ENCODE measurements at regions not wholly inside any gene's neighbourhood (a gene's known extent, or its start where the extent isn't known, plus 50 kb on each side); places are given as distances from the start of the nearest gene placed in this dataset.
A peak's percentile ranks its signal among the peaks of the same experiment; 100 is the strongest.
"Not testable (repeated sequence)": the region's sequence is repeated elsewhere in the genome, so short reads cannot be mapped to it uniquely, and the experiment has no call there.

DNA sequence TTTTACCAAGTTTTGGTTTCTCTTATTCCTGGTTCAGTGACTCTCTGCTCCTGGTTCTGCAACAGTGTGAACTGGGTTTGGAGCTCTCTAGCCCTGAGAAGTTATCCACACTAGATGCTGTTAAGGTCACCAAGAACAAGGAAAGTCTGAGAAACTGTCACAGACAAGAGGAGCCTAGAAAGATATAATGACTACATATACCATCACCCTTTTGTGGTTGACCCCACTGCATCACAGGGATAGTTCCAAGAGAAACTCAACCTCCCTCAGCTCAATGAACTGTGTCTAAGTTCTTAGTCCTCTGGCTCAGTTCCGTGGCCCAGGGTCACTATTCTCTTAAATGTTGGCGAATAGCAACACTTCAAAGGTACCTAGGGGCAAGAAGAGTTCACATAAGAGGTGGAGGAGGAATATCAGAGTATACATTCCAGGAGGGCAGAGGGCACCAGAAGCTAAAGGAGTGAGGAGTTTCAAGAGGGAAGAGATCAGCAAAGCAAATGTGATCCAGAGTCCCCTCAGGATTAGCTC is 171.5 kb downstream of the BUB3 start:
- Mint-ChIP-seq H3K27me3 (peaks cover 12% of the 10 kb centered on the region), H3K27ac (peak overlapping the region in 1 of 2 donors; percentile 6), H3K4me3 (no peak overlapping the region), H3K4me1 (peaks cover 13% of the 10 kb centered on the region), H3K9me3 (peaks cover 11 to 15% of the 10 kb centered on the region in 2 donors)
- no peak for ATAC-seq
- DNase-seq: no peak

DNA sequence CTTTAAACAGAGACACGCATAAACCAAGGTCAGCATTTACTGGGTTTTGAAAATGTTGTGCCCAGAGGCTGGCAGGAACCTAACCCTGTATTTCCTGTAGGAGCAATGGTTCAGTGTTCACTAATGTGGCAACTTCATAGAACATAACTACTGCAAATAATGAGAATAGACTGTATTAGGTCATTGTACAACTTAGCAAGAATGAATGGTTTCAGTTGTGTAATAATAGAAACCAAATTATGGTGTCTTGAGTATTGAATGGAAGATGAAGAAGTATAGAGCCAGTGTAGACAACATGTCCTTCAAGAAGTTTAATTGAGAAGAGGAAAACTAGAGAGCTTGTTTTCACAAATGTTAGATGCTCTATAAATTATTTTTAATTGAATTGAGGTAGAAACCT is 172.5 kb downstream of the BUB3 start:
- no peak overlapping the region for H3K4me3 Mint-ChIP-seq
- ATAC-seq (no peak), DNase-seq (no peak)
- H3K9me3 Mint-ChIP-seq: peaks cover 11 to 15% of the 10 kb centered on the region in 2 donors
- no peak overlapping the region for H3K27ac Mint-ChIP-seq
- H3K27me3 Mint-ChIP-seq: peaks cover 12% of the 10 kb centered on the region
- H3K4me1 Mint-ChIP-seq: peaks cover 13% of the 10 kb centered on the region

DNA sequence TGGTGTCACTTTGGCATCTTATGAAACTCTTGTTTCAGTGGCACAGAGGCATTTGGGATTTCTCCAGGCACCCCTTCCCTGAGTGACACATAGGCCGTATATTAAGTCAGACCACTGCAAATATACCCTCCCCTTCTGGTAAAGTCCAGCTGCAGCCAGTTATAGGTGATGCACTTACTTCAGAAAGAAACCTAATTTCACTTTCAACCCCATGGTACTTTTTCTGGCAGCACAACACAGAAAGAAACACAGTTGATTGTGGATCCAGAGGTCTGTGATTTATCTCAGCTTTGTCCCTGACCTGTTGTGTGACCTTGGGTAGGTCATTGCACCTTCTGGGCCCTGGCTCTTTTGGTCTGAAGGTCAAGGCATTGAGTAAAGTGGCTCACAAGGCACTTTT is 173.2 kb downstream of the BUB3 start:
- no peak for DNase-seq
- peak; percentile 34 for ATAC-seq
- H3K27me3 Mint-ChIP-seq: peaks cover 12% of the 10 kb centered on the region
- H3K4me1 Mint-ChIP-seq: peaks cover 13% of the 10 kb centered on the region
- H3K4me3 Mint-ChIP-seq: no peak overlapping the region
- H3K9me3 Mint-ChIP-seq: peaks cover 11 to 15% of the 10 kb centered on the region in 2 donors
- no peak overlapping the region for H3K27ac Mint-ChIP-seq

DNA sequence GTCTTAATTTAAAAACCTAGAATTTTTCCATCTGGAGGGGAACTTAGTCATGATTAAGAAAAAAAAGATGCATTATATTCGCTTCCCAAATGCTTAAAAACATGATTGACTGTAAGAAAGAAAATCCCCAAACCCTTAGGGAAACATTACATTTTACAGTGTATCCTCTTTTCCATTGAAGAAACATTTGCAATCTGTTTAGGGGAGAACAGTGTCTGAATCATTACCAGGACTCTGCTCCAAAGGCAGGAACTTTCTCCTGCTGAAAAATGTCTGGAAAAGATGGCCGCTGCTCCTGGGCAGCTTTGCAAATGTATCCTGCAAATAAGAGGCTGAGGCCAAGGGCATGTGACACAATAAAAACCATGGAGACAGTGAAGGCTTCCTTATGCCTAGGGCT is 173.7 kb downstream of the BUB3 start:
- Mint-ChIP-seq H3K4me3 (no peak overlapping the region), H3K27me3 (peaks cover 12% of the 10 kb centered on the region), H3K9me3 (peaks cover 11 to 15% of the 10 kb centered on the region in 2 donors), H3K4me1 (peaks cover 12% of the 10 kb centered on the region), H3K27ac (no peak overlapping the region)
- ATAC-seq (no peak), DNase-seq (no peak)

DNA sequence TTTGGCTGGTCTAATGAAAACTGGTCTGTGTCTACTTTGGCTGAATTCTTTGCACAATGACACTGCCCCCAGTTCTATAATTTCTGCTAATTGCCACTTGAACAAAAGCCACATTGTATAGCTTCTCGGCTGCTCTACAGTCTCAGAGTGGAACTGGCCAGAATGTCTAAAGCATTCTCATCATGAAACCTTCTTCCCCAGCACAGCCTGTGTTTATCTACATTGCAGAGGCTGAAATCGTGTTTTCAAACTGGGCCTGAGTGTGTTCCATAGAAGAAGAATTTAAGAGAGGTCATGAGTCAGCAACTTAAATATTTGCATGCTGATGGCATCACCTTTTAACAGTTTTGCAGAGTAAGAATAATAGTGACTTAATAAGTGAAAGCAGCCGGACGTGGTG is 177.2 kb downstream of the BUB3 start:
- DNase-seq (no peak), ATAC-seq (no peak)
- peaks cover 4 to 26% of the 10 kb centered on the region in 2 donors for H3K9me3 Mint-ChIP-seq
- H3K27me3 Mint-ChIP-seq: peaks cover 20% of the 10 kb centered on the region
- no peak overlapping the region for H3K4me3 Mint-ChIP-seq
- no peak overlapping the region for H3K27ac Mint-ChIP-seq
- H3K4me1 Mint-ChIP-seq: no peaks in the 10 kb centered on the region

DNA sequence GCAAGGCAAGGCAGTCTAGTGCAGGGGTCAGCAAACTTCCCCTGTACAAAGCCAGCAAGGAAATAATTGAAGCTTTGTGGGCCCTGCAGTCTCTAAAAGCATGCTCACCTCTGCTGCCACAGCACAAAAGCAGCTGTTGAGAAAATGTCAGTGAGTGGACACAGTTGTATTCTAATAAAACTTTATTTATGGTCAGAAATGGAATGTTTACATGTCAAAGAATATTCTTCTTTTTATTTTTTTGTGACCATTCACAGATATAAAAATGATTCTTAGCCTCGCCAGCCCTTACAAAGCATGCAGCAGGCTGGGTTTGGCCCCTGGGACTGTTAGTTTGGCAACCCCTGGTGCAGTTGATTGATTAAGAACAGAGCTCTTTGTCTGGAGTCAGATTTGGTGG is 192.4 kb downstream of the BUB3 start:
- H3K9me3 Mint-ChIP-seq: no peaks in the 10 kb centered on the region
- no peaks in the 10 kb centered on the region for H3K4me1 Mint-ChIP-seq
- no peak overlapping the region for H3K27ac Mint-ChIP-seq
- peaks cover 19% of the 10 kb centered on the region for H3K27me3 Mint-ChIP-seq
- no peak overlapping the region for H3K4me3 Mint-ChIP-seq
- DNase-seq (no peak), ATAC-seq (no peak)

DNA sequence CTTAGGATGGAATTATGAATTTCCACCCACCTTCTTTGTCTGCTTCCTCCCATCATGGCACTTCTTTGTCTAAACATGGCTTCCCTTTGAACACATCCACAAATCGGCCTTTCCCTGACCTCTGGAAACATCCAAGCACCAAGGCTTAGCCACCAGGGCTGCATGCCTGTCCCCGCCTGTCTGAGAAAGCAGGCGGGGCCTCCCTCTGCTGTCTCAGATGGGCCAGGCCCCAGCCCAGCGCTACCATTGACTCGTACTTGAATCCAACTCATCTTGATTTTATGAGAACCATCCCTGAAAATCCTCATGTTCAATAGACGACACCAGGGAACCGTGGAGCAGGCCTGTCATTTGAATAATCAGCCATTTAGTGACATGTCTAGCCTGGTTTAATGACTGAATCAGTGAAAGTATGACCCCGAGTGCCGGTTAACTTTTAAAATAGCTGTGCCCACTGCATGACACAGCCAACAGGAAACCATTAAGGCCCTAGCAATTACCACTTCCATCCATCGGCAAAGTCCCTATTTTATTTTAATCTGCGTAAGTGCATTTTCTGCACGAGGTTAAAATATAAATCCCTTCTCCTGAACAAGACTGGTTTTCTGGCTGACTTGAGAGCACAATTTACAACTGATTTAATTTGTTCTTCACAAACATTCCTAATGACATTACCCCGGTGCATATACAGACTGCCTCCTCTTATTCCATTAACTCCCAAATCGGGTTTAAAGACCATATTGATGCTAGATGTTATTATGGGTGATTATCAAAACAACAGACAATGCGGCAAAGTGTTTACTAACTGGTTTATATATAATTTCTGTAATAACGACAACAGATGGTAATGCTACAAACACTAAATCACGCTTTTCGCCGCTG is 194.7 kb downstream of the BUB3 start:
- Mint-ChIP-seq H3K9me3 (no peaks in the 10 kb centered on the region), H3K27ac (no peak overlapping the region), H3K4me3 (no peak overlapping the region), H3K4me1 (no peaks in the 10 kb centered on the region), H3K27me3 (peaks cover 8% of the 10 kb centered on the region)
- DNase-seq (no peak), ATAC-seq (no peak)

DNA sequence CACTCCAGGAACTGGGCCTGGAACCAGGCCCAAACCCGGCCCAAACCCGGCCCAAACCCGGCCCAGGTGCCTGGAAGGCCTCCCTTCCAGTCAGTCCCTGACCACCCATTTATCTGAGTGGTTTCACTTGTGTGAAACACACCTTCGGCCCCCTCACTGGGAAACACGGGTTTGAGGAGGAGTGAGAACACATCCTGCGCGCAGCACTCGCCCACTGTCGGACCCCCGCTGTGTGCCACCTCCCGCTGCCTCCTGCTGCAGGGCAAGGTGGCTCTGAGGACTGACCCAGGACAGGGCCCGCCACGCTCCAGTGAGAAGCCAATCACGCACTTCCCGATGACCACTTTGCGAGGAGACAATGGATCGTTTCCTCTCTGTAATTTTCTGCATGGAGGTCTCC is 197.5 kb downstream of the BUB3 start:
- H3K27me3 Mint-ChIP-seq: peaks cover 27% of the 10 kb centered on the region
- H3K4me1 Mint-ChIP-seq: no peaks in the 10 kb centered on the region
- no peak overlapping the region for H3K4me3 Mint-ChIP-seq
- DNase-seq (no peak), ATAC-seq (no peak)
- H3K27ac Mint-ChIP-seq: no peak overlapping the region
- no peaks in the 10 kb centered on the region for H3K9me3 Mint-ChIP-seq

DNA sequence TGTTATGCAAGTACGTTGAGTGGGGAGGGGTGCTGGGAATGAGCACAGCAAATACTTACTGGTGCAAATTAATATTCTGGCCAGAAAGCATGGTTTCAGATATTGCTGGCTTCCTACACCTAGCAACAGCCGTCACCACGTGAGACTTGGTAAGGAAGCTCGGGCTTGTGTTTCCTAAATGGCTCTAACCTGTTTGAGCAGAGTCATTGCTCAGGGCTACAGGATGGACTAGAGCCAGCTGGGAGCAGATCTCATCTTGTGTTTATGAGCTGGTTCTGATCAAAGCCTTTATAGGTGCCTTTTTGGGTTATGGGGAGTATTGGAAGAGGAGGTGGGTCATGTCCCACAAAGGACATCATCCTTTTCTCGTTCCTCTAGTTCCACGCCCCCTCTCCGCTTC is 200.3 kb downstream of the BUB3 start:
- no peak overlapping the region for H3K4me3 Mint-ChIP-seq
- H3K4me1 Mint-ChIP-seq: no peaks in the 10 kb centered on the region

DNA sequence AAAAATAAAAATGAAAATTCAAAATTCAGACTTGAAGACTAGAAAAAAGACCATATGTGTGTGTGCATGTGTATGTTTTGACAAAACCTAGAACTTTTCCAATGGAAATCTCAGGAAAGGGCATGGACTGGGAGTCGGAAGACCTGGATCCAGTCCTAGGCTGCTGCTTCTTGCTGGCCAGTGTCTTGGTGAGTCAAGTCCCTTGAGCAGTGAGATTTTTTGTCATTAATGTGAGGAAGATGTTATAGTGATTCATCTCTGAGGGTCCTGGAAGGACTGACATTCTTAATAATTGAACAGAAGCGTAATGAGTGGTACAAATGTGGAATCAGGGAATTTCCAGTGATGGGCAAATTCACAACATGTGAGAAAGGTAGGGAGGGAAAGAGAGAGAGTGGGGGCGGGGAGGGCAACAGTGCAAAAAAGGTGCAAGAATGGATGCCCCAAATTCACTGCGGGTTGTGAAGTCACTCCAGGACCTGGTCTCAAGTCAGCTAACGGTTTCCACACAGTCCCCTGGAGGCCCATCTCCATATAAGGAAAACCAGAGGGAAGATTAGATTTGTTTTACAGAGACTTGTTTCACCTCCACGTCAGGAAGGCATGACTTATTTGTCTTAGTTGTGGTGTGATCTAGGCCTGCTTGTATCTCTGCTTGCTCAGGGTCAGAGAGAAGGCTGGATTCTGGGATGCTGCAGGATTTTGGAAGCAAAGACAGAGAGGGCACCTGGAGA is 201.7 kb downstream of the BUB3 start:
- DNase-seq (no peak), ATAC-seq (no peak)
- Mint-ChIP-seq H3K4me3 (no peak overlapping the region), H3K27me3 (peaks cover 19% of the 10 kb centered on the region), H3K4me1 (no peaks in the 10 kb centered on the region), H3K9me3 (no peaks in the 10 kb centered on the region), H3K27ac (no peak overlapping the region)

More for the DNA sequence above, 200.3 kb downstream of the BUB3 start:
- Mint-ChIP-seq H3K9me3 (no peaks in the 10 kb centered on the region), H3K27ac (no peak overlapping the region), H3K27me3 (peaks cover 19% of the 10 kb centered on the region)
- ATAC-seq (no peak), DNase-seq (no peak)

DNA sequence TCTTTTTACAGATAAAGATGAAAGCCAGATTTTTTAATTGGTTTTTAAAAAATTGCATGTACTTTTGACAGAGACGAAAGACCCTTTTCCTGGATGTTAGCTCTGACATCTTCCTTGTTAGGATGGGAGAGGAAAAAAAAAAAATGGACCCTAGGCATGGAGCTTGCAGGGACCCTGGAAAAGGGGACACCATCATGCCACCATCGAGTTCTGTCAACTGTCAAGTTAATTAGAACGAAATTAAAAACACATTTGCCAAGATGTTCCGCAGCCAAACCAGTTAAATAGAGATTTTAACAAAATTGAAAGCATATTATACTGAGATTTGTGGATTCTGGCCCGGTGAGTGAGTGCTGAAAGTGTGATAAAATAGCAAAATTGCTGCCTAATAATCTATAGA is 202.6 kb downstream of the BUB3 start:
- Mint-ChIP-seq H3K9me3 (peaks cover 0 to under 1% of the 10 kb centered on the region in 2 donors), H3K4me3 (no peak overlapping the region), H3K27me3 (peaks cover 19% of the 10 kb centered on the region), H3K4me1 (no peaks in the 10 kb centered on the region), H3K27ac (no peak overlapping the region)
- no peak for ATAC-seq
- no peak for DNase-seq

DNA sequence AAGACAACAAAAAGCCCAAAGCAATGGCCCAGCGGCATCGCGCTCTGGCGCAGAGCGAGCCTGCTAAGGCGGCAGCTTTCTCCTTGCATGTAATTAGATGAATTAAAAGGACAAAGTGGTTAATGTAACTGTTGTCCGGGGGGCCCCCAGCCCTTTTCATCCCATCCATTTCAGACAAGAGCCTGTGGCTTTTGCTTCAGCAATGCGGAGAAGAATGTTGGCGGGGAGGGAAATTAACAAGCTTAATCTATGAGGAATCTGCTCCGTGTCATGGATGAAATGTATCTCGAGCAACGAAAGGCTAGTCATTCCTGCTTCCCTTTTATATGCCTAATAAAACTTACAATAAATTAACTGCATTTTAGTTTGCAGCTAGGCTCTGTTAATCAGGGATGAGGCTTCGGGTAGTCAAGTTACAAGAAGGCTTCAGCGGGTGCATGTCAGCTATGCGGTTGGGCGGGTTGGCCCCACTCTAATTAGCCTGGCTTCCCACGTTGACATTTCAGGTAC is 203.3 kb downstream of the BUB3 start:
- peaks cover 19% of the 10 kb centered on the region for H3K27me3 Mint-ChIP-seq
- H3K4me3 Mint-ChIP-seq: no peak overlapping the region
- ATAC-seq (no peak), DNase-seq (no peak)
- H3K9me3 Mint-ChIP-seq: peaks cover 0 to 7% of the 10 kb centered on the region in 2 donors
- no peak overlapping the region for H3K27ac Mint-ChIP-seq
- no peaks in the 10 kb centered on the region for H3K4me1 Mint-ChIP-seq

DNA sequence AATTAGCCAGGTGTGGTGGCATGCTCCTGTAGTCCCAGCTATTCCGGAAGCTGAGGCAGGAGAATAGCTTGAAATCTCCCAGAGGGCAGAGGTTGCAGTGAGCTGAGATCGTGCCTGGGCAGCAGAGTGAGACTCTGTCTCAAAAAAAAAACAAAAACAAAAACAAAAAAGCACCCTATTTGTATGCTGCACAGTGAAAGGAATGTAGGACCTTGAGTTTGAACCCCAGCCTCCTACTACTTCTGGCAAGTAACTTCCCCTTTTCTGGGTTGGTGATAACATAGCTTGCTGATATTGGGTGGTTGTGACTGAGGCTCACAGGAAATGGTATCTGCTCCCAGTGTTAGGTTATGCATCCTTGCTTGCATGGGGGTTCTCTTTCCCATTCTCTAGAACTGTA is 205.3 kb downstream of the BUB3 start:
- Mint-ChIP-seq H3K27me3 (peaks cover 19% of the 10 kb centered on the region), H3K4me3 (no peak overlapping the region), H3K27ac (no peak overlapping the region), H3K9me3 (peaks cover 0 to 12% of the 10 kb centered on the region in 2 donors), H3K4me1 (no peaks in the 10 kb centered on the region)
- ATAC-seq (no peak), DNase-seq (no peak)

DNA sequence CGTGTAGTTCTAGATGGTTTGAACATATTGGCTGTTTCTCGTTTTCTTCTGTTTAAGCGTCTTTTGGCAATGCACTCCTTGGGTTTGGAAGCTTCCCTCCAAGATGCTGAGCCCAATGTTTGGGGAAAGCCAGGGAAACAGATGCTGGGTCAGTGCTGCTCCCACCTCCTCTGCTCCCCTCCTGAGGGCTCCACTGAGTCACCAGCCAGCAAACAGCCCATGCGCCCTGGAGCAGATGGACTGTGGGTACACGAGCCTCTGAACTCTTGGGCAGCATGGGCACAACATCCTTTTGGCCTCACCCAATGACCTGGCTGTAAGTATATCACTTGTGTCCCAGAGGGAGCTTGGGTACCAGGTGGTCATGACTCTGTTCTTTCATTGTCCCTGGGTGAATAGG is 207.6 kb downstream of the BUB3 start:
- peaks cover 0 to 12% of the 10 kb centered on the region in 2 donors for H3K9me3 Mint-ChIP-seq
- H3K27ac Mint-ChIP-seq: no peak overlapping the region
- no peaks in the 10 kb centered on the region for H3K27me3 Mint-ChIP-seq
- ATAC-seq (no peak), DNase-seq (no peak)
- H3K4me3 Mint-ChIP-seq: no peak overlapping the region
- no peaks in the 10 kb centered on the region for H3K4me1 Mint-ChIP-seq

DNA sequence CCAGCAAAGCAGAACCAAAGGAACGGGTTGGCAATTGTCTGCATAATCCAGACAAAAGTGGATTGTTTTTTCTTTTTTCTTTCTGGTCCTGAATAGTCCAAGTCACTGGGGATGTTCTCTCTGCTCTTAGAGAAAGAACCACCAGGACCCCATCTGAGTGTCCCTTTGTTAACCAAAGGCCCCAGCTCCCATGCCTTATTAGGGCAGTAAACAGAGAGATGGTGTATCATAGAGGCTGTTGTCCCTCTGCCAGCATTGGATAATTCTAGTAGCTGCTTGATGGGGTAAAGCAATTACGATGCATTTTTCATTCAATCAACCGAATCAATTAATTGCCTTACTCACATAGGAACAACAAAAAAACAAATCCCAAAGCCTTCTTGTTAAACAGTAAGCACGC is 213.0 kb downstream of the BUB3 start:
- DNase-seq: no peak
- H3K27ac Mint-ChIP-seq: no peak overlapping the region
- no peak for ATAC-seq
- H3K4me3 Mint-ChIP-seq: no peak overlapping the region
- peaks cover 7 to 22% of the 10 kb centered on the region in 2 donors for H3K9me3 Mint-ChIP-seq
- no peaks in the 10 kb centered on the region for H3K27me3 Mint-ChIP-seq
- H3K4me1 Mint-ChIP-seq: no peaks in the 10 kb centered on the region

DNA sequence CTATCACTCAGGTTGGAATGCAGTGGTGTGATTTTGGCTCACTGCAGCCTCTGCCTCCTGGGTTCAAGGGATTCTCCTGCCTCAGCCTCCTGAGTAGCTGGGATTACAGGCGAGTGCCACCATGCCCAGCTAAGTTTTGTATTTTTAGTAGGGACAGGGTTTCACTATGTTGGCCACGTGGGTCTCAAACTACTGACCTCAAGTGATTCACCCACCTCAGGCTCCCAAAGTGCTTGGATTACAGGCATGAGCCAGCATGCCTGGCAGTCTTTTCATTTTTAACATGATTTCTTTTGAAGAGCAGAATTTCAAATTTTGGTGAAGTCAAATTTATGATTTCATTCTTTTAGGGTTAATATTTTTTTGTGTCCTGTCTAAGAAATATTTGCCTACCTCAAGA is 217.4 kb downstream of the BUB3 start:
- H3K4me1 Mint-ChIP-seq, H3K27me3 Mint-ChIP-seq, DNase-seq, H3K27ac Mint-ChIP-seq, H3K4me3 Mint-ChIP-seq, ATAC-seq: not testable (repeated sequence)
- H3K9me3 Mint-ChIP-seq: peaks cover 11 to 19% of the 10 kb centered on the region in 2 donors
